Stimulated activated CD4-positive, alpha-beta T cell treated with anti-CD3 and anti-CD28 coated beads, TNF-alpha, amount 100 ng/mL, for 24 hours (primary cell): ENCODE measurements at regions not wholly inside any gene's neighbourhood (a gene's known extent, or its start where the extent isn't known, plus 50 kb on each side); places are given as distances from the start of the nearest gene placed in this dataset.
"Not testable (repeated sequence)": the region's sequence is repeated elsewhere in the genome, so short reads cannot be mapped to it uniquely, and the experiment has no call there.

Experiments used
- DNase-seq, 3 experiments: peaks; one replicate each; pipeline ENCODE4 v3.0.0-alpha.2; 2020; ENCODE audit warnings: low read depth in 3 of 3

DNA sequence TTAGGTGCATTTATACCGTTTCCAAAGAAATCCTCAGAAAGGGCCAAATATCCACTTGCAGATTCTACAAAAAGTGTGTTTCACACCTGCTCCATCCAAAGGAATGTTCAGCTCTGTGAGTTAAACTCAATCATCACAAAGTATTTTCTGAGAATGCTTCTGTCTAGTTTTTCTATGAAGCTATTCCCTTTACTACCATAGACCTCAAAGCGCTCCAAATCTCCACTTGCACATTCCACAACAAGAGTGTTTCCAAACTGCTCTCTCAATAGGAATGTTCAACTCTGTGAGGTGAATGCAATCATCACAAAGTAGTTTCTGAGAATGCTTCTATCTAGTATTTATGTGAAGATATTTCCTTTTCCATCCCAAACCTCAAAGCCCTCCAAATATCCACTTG, 412.7 kb upstream of the WSB1 start:
- DNase-seq: not testable (repeated sequence)

DNA sequence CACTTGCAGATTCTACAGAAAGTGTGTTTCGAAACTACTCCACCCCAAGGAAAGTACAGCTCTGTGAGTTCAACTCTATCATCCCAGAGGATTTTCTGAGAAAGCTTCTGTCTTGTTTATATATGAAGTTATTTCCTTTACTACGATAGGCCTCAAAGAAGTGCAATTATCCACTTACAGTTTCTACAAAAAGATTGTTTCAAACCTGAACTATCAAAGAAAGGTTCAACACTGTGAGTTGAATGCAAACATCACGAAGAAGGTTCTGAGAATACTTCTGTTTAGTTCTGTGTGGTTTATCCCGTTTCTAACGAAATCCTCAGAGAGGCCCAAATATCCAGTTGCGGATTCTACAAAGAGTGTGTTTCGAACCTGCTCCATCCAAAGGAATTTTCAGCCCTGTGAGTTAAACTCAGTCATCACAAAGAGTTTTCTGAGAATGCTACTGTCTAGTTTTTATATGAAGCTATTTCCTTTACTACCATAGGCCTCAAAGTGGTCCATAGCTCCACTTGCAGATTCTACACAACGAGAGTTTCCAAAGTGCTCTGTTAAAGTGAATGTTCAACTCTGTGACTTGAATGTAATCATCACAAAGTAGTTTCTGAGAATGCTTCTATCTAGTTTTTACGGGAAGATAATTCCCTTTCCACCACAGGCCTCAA, 411.7 kb upstream of the WSB1 start:
- not testable (repeated sequence) for DNase-seq

DNA sequence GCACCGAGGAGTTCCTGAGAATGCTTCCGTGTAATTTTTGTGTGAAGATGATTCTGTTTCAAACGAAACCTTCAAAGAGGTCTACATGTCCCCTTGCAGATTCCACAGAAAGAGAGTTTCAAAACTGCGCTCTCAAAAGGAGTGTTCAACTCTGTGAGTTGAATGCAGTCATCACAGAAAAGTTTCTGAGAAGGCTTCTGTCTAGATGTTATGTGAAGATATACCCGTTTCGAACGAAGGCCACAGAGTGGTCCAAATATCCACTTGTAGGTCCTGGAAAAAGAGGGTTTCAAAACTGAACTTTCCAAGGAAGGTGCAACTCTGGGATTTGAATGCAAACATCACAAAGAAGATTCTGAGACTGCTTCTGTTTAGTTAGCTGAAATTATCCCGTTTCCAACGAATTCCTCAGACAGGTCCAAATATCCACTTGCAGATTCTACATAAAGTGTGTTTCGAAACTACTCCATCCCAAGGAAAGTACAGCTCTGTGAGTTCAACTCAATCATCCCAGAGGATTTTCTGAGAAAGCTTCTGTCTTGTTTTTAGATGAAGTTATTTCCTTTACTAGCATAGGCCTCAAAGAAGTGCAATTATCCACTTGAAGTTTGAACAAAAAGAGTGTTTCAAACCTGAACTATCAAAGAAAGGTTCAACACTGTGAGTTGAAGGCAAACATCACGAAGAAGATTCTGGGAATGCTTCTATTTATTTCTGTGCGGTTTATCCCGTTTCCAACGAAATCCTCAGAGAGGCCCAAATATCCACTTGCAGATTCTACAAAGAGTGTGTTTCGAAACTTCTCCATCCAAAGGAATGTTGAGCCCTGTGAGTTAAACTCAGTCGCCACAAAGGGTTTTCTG, 409.8 kb upstream of the WSB1 start:
- DNase-seq: not testable (repeated sequence)

DNA sequence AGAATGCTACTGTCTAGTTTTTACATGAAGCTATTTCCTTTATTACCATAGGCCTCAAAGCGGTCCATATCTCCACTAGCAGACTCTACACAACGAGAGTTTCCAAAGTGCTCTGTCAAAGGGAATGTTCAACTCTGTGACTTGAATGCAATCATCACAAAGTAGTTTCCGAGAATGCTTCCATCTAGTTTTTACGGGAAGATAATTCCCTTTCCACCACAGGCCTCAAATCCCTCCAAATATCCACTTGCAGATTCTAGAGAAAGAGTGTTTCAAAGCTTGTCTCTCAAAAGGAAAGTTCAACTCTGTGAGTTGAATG, 409.2 kb upstream of the WSB1 start:
- not testable (repeated sequence) for DNase-seq

DNA sequence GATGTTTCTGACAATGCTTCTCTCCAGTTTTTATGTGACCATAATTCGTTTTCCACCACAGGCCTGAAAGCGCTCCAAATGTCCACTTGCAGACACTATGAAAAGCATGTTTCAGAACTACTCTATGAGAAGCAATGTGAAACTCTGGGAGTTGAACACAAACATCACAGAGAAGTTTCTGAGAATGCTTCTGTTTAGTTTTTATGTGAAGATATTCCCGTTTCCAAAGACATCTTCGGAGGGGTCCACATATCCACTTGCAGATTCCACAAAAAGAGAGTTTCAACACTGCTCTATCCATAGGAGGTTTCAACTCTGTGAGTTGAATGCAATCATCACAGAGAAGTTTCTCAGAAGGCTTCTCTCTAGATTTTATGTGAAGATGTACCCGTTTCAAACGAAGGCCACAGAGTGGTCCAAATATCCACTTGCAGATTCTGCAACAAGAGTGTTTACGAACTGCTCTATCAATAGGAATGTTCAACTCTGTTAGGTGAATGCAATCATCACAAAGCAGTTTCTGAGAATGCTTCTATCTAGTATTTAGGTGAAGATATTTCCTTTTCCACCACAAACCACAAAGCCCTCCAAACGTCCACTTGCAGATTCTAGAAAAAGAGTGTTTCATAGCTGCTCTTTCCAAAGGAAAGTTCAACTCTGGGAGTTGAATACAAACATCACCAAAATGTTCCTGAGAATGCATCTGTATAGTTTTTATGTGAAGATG, 408.5 kb upstream of the WSB1 start:
- DNase-seq: peak in 2 of 3 experiments; percentile 2 to 5
